Activated CD4-positive, alpha-beta T cell treated with anti-CD3 and anti-CD28 coated beads, Interleukin-2, Interleukin-4, amounts not matched to agents 100 ng/mL and 50 ng/mL, durations not matched to agents 16 hours and 8 hours (primary cell): ENCODE measurements at regions not wholly inside any gene's neighbourhood (a gene's known extent, or its start where the extent isn't known, plus 50 kb on each side); places are given as distances from the start of the nearest gene placed in this dataset.
A peak's percentile ranks its signal among the peaks of the same experiment; 100 is the strongest.

Experiments
- DNase-seq: peaks from one replicate; pipeline ENCODE4 v3.0.0-alpha.2; 2020; ENCODE audit warnings: low spot score

GRCh38 chr14:85974602-85975001, 444.7 kb downstream of the FLRT2 start:
- DNase-seq: no peak

- DNase-seq: no peak
Observed at GRCh38 chr14:85963486-85963885, 433.5 kb downstream of the FLRT2 start.

- no peak for DNase-seq
Observed at GRCh38 chr14:85960756-85961155, 430.8 kb downstream of the FLRT2 start.

GRCh38 chr14:85959063-85959462, 429.1 kb downstream of the FLRT2 start:
- DNase-seq: no peak

GRCh38 chr14:85958069-85958468, 428.1 kb downstream of the FLRT2 start:
- DNase-seq: no peak

GRCh38 chr14:85953265-85953664, 423.3 kb downstream of the FLRT2 start:
- DNase-seq: no peak

- DNase-seq: no peak
Observed at GRCh38 chr14:85948153-85948552, 418.2 kb downstream of the FLRT2 start.

GRCh38 chr14:85947461-85948139, 417.7 kb downstream of the FLRT2 start:
- no peak for DNase-seq

GRCh38 chr14:85943192-85943591, 413.2 kb downstream of the FLRT2 start:
- DNase-seq: no peak

GRCh38 chr14:85934886-85935254, 404.9 kb downstream of the FLRT2 start:
- DNase-seq: peak; percentile 6

- peak; percentile 76 for DNase-seq
Observed at GRCh38 chr14:85934123-85934885, 404.4 kb downstream of the FLRT2 start.

- DNase-seq: no peak
Observed at GRCh38 chr14:85921241-85921640, 391.3 kb downstream of the FLRT2 start.

GRCh38 chr14:85917716-85918115, 387.8 kb downstream of the FLRT2 start:
- no peak for DNase-seq

- no peak for DNase-seq
Observed at GRCh38 chr14:85915711-85916110, 385.8 kb downstream of the FLRT2 start.

GRCh38 chr14:85912141-85912540, 382.2 kb downstream of the FLRT2 start:
- DNase-seq: no peak

GRCh38 chr14:85911044-85911443, 381.1 kb downstream of the FLRT2 start:
- no peak for DNase-seq

GRCh38 chr14:85909581-85909980, 379.6 kb downstream of the FLRT2 start:
- no peak for DNase-seq

- no peak for DNase-seq
Observed at GRCh38 chr14:85907536-85907935, 377.6 kb downstream of the FLRT2 start.

GRCh38 chr14:85897808-85898207, 367.9 kb downstream of the FLRT2 start:
- no peak for DNase-seq

GRCh38 chr14:85895603-85896002, 365.7 kb downstream of the FLRT2 start:
- DNase-seq: no peak

- DNase-seq: no peak
Observed at GRCh38 chr14:85892251-85892650, 362.3 kb downstream of the FLRT2 start.

- DNase-seq: no peak
Observed at GRCh38 chr14:85883966-85884365, 354.0 kb downstream of the FLRT2 start.

GRCh38 chr14:85883101-85883500, 353.2 kb downstream of the FLRT2 start:
- DNase-seq: no peak

- DNase-seq: no peak
Observed at GRCh38 chr14:85881935-85882334, 352.0 kb downstream of the FLRT2 start.
